DND-41 (cell line): ENCODE measurements at regions not wholly inside any gene's neighbourhood (a gene's known extent, or its start where the extent isn't known, plus 50 kb on each side); places are given as distances from the start of the nearest gene placed in this dataset.

ENCODE experiments used
- ATAC-seq: fragments of 200-7000 bp; cut with Tn5 transposase; 3 replicates; pipeline ENCODE4 v1.9.1; 2021; ENCODE audit warnings: low read depth; ENCODE audit not compliant: insufficient read depth
- DNase-seq: peaks from one replicate; pipeline ENCODE4 v3.0.0-alpha.2; 2020
- H2AFZ ChIP-seq: 2 replicates; pipeline ENCODE4 v1.6.0; 2012; ENCODE audit warnings: low read depth, low read length
- H3K27ac ChIP-seq: 2 replicates; pipeline ENCODE4 v1.5.1; 2012; ENCODE audit warnings: low read length, inconsistent platforms
- H3K27me3 ChIP-seq: fragments of 200-600 bp; sonication (generic); 2 replicates; pipeline ENCODE4 v1.6.0; 2012; ENCODE audit warnings: low read length, mild to moderate bottlenecking, inconsistent platforms; ENCODE audit not compliant: insufficient read depth, poor library complexity
- H3K36me3 ChIP-seq: 2 replicates; pipeline ENCODE4 v1.5.1; 2012; ENCODE audit warnings: low read length, inconsistent platforms; ENCODE audit not compliant: insufficient read depth
- H3K4me1 ChIP-seq: 2 replicates; pipeline ENCODE4 v1.5.1; 2012; ENCODE audit warnings: mild to moderate bottlenecking, low read length; ENCODE audit not compliant: insufficient read depth
- H3K4me2 ChIP-seq: 2 replicates; pipeline ENCODE4 v1.6.0; 2012; ENCODE audit warnings: mild to moderate bottlenecking, moderate library complexity, low read length, inconsistent platforms; ENCODE audit not compliant: insufficient read depth
- H3K4me3 ChIP-seq, 2 experiments: fragments of 200-600 bp in 1 of 2; shearing (Covaris generic) in 1 of 2; 2 replicates each; pipeline ENCODE4 v1.5.1; 2012 to 2016; ENCODE audit warnings: inconsistent platforms in 2 of 2, low read length in 2 of 2, mild to moderate bottlenecking in 2 of 2, low read depth in 1 of 2, moderate library complexity in 1 of 2
- H3K79me2 ChIP-seq: 2 replicates; pipeline ENCODE4 v1.6.0; 2012; ENCODE audit warnings: low read length, inconsistent platforms; ENCODE audit not compliant: insufficient read depth
- H3K9ac ChIP-seq: 2 replicates; pipeline ENCODE4 v1.6.0; 2012; ENCODE audit warnings: low read depth, mild to moderate bottlenecking, inconsistent platforms, low read length, moderate library complexity
- H3K9me3 ChIP-seq: 2 replicates; pipeline ENCODE4 v1.5.1; 2012; ENCODE audit warnings: low read length, moderate library complexity, mild to moderate bottlenecking, inconsistent platforms; ENCODE audit not compliant: insufficient read depth, severe bottlenecking
- H4K20me1 ChIP-seq: 2 replicates; pipeline ENCODE4 v1.6.0; 2012; ENCODE audit warnings: low read length; ENCODE audit not compliant: insufficient read depth
- CTCF ChIP-seq: IDR thresholded peaks from 2 replicates; pipeline ENCODE4 v1.5.1; 2012; ENCODE audit warnings: borderline replicate concordance, low read length, moderate library complexity, mild to moderate bottlenecking; ENCODE audit not compliant: poor library complexity, severe bottlenecking; ENCODE audit errors: extremely low read depth
- EZH2 ChIP-seq: IDR thresholded peaks from 3 replicates; pipeline ENCODE4 v1.6.1; 2012; ENCODE audit warnings: borderline replicate concordance, low read depth, mild to moderate bottlenecking, moderate library complexity, low read length, inconsistent platforms; ENCODE audit not compliant: severe bottlenecking

DNA sequence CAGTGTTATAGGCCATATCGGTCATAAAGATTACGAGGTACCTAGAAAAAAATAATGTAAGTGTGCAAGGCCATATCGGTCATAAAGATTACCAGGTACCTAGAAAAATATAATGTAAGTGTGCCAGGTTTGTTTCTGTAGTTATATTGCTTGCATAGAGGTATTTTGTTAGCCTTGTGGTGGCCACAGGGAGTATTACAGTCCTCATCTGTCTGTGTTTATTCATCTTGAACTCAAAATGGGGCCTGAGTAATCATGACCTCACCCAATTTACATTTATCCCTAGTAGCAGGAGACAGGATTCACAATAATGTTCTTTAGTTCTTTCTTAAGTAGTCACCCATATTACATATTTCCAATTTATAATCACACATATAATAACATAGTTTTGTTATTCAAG lies 459.7 kb downstream of the MID1IP1 start:
- no peaks in the 10 kb centered on the region for H4K20me1 ChIP-seq
- DNase-seq (no peak), ATAC-seq (no peak)
- no peaks in the 10 kb centered on the region for H3K36me3 ChIP-seq
- no peak overlapping the region for H3K27ac ChIP-seq
- TF ChIP-seq EZH2 (no peak), CTCF (no peak)
- H3K27me3 ChIP-seq = no peaks in the 10 kb centered on the region
- no peak overlapping the region for H3K4me2 ChIP-seq
- H3K9me3 ChIP-seq = no peaks in the 10 kb centered on the region
- H3K4me3 ChIP-seq = no peak overlapping the region
- no peak overlapping the region for H2AFZ ChIP-seq
- H3K9ac ChIP-seq = no peak overlapping the region
- H3K79me2 ChIP-seq = no peaks in the 10 kb centered on the region
- H3K4me1 ChIP-seq = no peaks in the 10 kb centered on the region

- Histone ChIP-seq H3K4me2 (no peak overlapping the region), H3K4me1 (no peaks in the 10 kb centered on the region), H3K9me3 (no peaks in the 10 kb centered on the region), H4K20me1 (no peaks in the 10 kb centered on the region), H3K79me2 (no peaks in the 10 kb centered on the region), H3K27me3 (no peaks in the 10 kb centered on the region), H3K9ac (no peak overlapping the region), H3K36me3 (no peaks in the 10 kb centered on the region), H2AFZ (no peak overlapping the region), H3K4me3 (no peak overlapping the region), H3K27ac (no peak overlapping the region)
- no peak for TF ChIP-seq EZH2
- TF ChIP-seq CTCF = peak; percentile 63
- ATAC-seq (peak; percentile 67; the same call in 1 of the 3 replicates), DNase-seq (peak; percentile 6)
Measured at GRCh38 chrX:39261446-39262147, 460.3 kb downstream of the MID1IP1 start.

- ATAC-seq = no peak
Measured at GRCh38 chrX:39262641-39263040, 461.4 kb downstream of the MID1IP1 start.

More at GRCh38 chrX:39262641-39263040, 461.4 kb downstream of the MID1IP1 start:
- TF ChIP-seq EZH2 = no peak
- no peak for TF ChIP-seq CTCF
- no peaks in the 10 kb centered on the region for H3K27me3 ChIP-seq
- H4K20me1 ChIP-seq = no peaks in the 10 kb centered on the region
- no peak for DNase-seq
- H3K4me1 ChIP-seq = no peaks in the 10 kb centered on the region
- H3K79me2 ChIP-seq = no peaks in the 10 kb centered on the region
- no peak overlapping the region for H2AFZ ChIP-seq
- no peaks in the 10 kb centered on the region for H3K36me3 ChIP-seq
- H3K9me3 ChIP-seq = no peaks in the 10 kb centered on the region
- H3K4me3 ChIP-seq = no peak overlapping the region
- H3K9ac ChIP-seq = no peak overlapping the region
- H3K27ac ChIP-seq = no peak overlapping the region
- no peak overlapping the region for H3K4me2 ChIP-seq
